K562 (cell line): ENCODE measurements at regions not wholly inside any gene's neighbourhood (a gene's known extent, or its start where the extent isn't known, plus 50 kb on each side); places are given as distances from the start of the nearest gene placed in this dataset.

Experiments
- ATAC-seq: fragments of 200-7000 bp; cut with Tn5 transposase; 3 replicates; pipeline ENCODE4 v1.9.1; 2020; ENCODE audit warnings: moderate library complexity
- BruUV-seq: library from RNA; stranded (reverse); fragments of 400-500 nt; replicated peaks from 2 replicates; lab custom pipeline; 2021; lab: Mats Ljungman, UMichigan
- CTCF ChIA-PET: fragments of 300-600 bp; formaldehyde crosslinking; extraction: SDS; loops from one replicate; lab custom pipeline; 2021; ENCODE audit warnings: low intra/inter-chr PET ratio; lab: Yijun Ruan, JAX
- POLR2A ChIA-PET: fragments of 300-600, 350-650 bp; sonication (Branson Sonifier 250); formaldehyde crosslinking; extraction: SDS; loops from one replicate; lab custom pipeline; 2021; ENCODE audit warnings: antibody characterized with exemption, inconsistent platforms; lab: Yijun Ruan, JAX
- DNase-seq, 4 experiments: peaks; one replicate each; pipeline versions ENCODE4 v3.0.0 to v3.0.0-alpha.2; 2011 to 2018; ENCODE audit warnings: low spot score in 3 of 4, mixed read lengths in 3 of 4; ENCODE audit errors: extremely low read depth in 1 of 4
- FAIRE-seq: peaks from 2 replicates; lab custom pipeline; 2011; peaks lifted over from hg19 to GRCh38; lab: Jason Lieb, UNC
- H2AFZ ChIP-seq: 2 replicates; pipeline ENCODE4 v1.6.0; 2011; ENCODE audit warnings: low read depth, low read length, control low read depth, inconsistent platforms
- H3K27ac ChIP-seq: fragments of 200-600 bp; 3 replicates; pipeline ENCODE4 v1.8.0; 2011; ENCODE audit warnings: low read depth, mild to moderate bottlenecking, control low read depth, inconsistent platforms, low read length, moderate library complexity, mixed read lengths; ENCODE audit errors: extremely low read depth
- H3K27me3 ChIP-seq, 2 experiments: fragments of 300-600 bp in 1 of 2; 2 replicates in 1 of 2; 3 replicates in 1 of 2; pipeline versions ENCODE4 v1.6.0 to v1.8.0; 2011; ENCODE audit warnings: inconsistent platforms in 2 of 2, low read length in 2 of 2, mild to moderate bottlenecking in 1 of 2, mixed read lengths in 1 of 2, moderate library complexity in 1 of 2; ENCODE audit not compliant: control insufficient read depth in 2 of 2, insufficient read depth in 2 of 2
- H3K36me3 ChIP-seq: fragments of 300-600 bp; 3 replicates; pipeline ENCODE4 v1.8.0; 2011; ENCODE audit warnings: mild to moderate bottlenecking, low read length, inconsistent platforms; ENCODE audit not compliant: control insufficient read depth, insufficient read depth
- H3K4me1 ChIP-seq, 2 experiments: fragments of 200-600 bp in 1 of 2; replicated peaks in 1 of 2; 2 replicates in 1 of 2; 3 replicates in 1 of 2; pipeline versions ENCODE4 v1.5.1 to v1.8.0; 2011; ENCODE audit warnings: inconsistent platforms in 2 of 2, low read length in 2 of 2, mild to moderate bottlenecking in 1 of 2, mixed read lengths in 1 of 2, moderate library complexity in 1 of 2; ENCODE audit not compliant: control insufficient read depth in 2 of 2, insufficient read depth in 2 of 2
- H3K4me2 ChIP-seq: 2 replicates; pipeline ENCODE4 v1.6.1; 2011; ENCODE audit warnings: low read length, control low read depth, inconsistent platforms, mixed read lengths; ENCODE audit not compliant: insufficient read depth
- H3K4me3 ChIP-seq: fragments of 200-600 bp; sonication (generic), shearing (Covaris generic); 2 replicates; pipeline ENCODE4 v1.5.1; 2016; ENCODE audit warnings: control low read depth, inconsistent platforms
- H3K79me2 ChIP-seq: fragments of 200-600 bp; 3 replicates; pipeline ENCODE4 v1.8.0; 2011; ENCODE audit warnings: low read length, inconsistent platforms; ENCODE audit not compliant: control insufficient read depth, insufficient read depth
- H3K9ac ChIP-seq, 2 experiments: 2 replicates each; pipeline versions ENCODE4 v1.6.0 to v1.6.1; 2011; ENCODE audit warnings: low read depth in 2 of 2, low read length in 2 of 2, control low read depth in 1 of 2, inconsistent platforms in 1 of 2, mild to moderate bottlenecking in 1 of 2, mixed read lengths in 1 of 2; ENCODE audit not compliant: insufficient read depth in 1 of 2
- H3K9me1 ChIP-seq: one replicate; pipeline ENCODE4 v1.6.0; 2011; ENCODE audit warnings: inconsistent platforms, mild to moderate bottlenecking, low read length, moderate library complexity; ENCODE audit not compliant: control insufficient read depth, insufficient read depth
- H3K9me3 ChIP-seq: replicated peaks from 2 replicates; pipeline ENCODE4 v1.5.1; 2011; ENCODE audit warnings: low read depth, low read length, inconsistent platforms; ENCODE audit not compliant: control insufficient read depth, insufficient read depth
- H4K20me1 ChIP-seq: replicated peaks from 2 replicates; pipeline ENCODE4 v1.6.1; 2011; ENCODE audit warnings: low read length, inconsistent platforms, mixed read lengths; ENCODE audit not compliant: control insufficient read depth, insufficient read depth
- ATF6 ChIP-seq: sonication (generic); formaldehyde crosslinking; IDR thresholded peaks from 2 replicates; pipeline ENCODE4 v1.4.0; 2020; ENCODE audit warnings: mild to moderate bottlenecking, missing genetic modification reagents
- CREB1 ChIP-seq, 2 experiments: sonication (generic) in 1 of 2; formaldehyde crosslinking in 1 of 2; IDR thresholded peaks; 2 replicates each; pipeline versions ENCODE4 v1.6.1 to v1.8.0; 2012 to 2022; ENCODE audit warnings: inconsistent platforms in 1 of 2, mild to moderate bottlenecking in 1 of 2, missing genetic modification reagents in 1 of 2, moderate library complexity in 1 of 2
- EP400 ChIP-seq: fragments of 450-650 bp; IDR thresholded peaks from 2 replicates; pipeline ENCODE4 v1.6.1; 2017; ENCODE audit warnings: antibody characterized with exemption, mild to moderate bottlenecking, moderate library complexity
- NCOA2 ChIP-seq, 2 experiments: fragments of 450-650 bp; IDR thresholded peaks; 2 replicates each; pipeline ENCODE4 v1.6.1; 2018; ENCODE audit warnings: mild to moderate bottlenecking in 2 of 2, moderate library complexity in 1 of 2; ENCODE audit not compliant: partially characterized antibody in 2 of 2
- SMARCA4 ChIP-seq: fragments of 450-650 bp; IDR thresholded peaks from 2 replicates; pipeline ENCODE4 v1.6.1; 2016
- ZNF121 ChIP-seq: sonication (generic); formaldehyde crosslinking; conservative IDR thresholded peaks from 2 replicates; pipeline ENCODE4 v1.8.0; 2022; ENCODE audit warnings: missing genetic modification reagents
- ZNF24 ChIP-seq: fragments of 450-650 bp; IDR thresholded peaks from 2 replicates; pipeline ENCODE4 v1.6.1; 2016
- ZNF780A ChIP-seq: fragments of 250-450 bp; sonication (Bioruptor Pico); IDR thresholded peaks from 2 replicates; pipeline ENCODE4 v1.5.0; 2021; ENCODE audit warnings: mild to moderate bottlenecking
- WGBS: fragments of 100-300 bp; shearing (Covaris generic); methylation state at CpG from one replicate; pipeline ENCODE4 v1.1.6; 2016; ENCODE audit warnings: low coverage, mixed read lengths; ENCODE audit not compliant: insufficient coverage; ENCODE audit errors: missing lambda C conversion rate; 5-methylcytosine and 5-hydroxymethylcytosine counted together
- in situ Hi-C: fragments of 300-500 bp; cut with MboI; formaldehyde crosslinking; loops from 4 replicates; pipeline ENCODE4 v1.15.0; 2018; ENCODE audit warnings: inconsistent platforms, mixed read lengths
- intact Hi-C: fragments of 100-400 bp; cut with micrococcal nuclease; formaldehyde crosslinking; loops from 2 replicates; pipeline ENCODE4 v1.14.2; 2022

- no peak for TF ChIP-seq ATF6 (CRISPR knock-in tag)
- TF ChIP-seq, all 486 proteins: peak for 0
Measured at GRCh38 chr3:78430741-78431140, 1337.1 kb downstream of the ROBO1 start (continued).

DNA sequence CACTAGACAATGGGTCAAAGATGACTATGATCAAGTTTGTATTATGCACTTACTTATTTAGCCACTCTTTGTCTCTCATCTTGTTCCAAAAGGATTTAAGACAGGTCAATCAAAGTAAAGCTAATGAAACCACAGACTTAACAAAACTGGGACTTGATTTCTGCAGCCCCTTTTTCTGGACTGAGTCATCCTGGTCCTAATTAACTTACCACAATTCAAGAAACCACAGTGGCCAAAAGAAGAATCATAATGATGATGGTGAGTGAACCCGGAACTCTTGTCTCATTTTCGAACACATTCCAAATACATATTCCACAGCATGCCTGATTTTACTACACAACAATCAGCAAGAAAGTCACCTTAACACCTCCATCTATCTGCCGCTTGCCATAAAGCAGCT lies 1333.0 kb downstream of the ROBO1 start:
- FAIRE-seq (no peak), DNase-seq (no peak), ATAC-seq (no peak)
- H3K4me3 ChIP-seq: no peak overlapping the region
- POLR2A ChIA-PET: no interaction called here
- no peak overlapping the region for H2AFZ ChIP-seq
- no peaks in the 10 kb centered on the region for H4K20me1 ChIP-seq
- no peak for TF ChIP-seq ZNF780A (CRISPR knock-in tag)
- TF ChIP-seq EP400: no peak
- no peak for TF ChIP-seq ZNF24
- no peak for TF ChIP-seq ZNF121 (CRISPR knock-in tag)
- TF ChIP-seq NCOA2 (IDR thresholded peaks at IDR 0.05; ENCODE audit: partially characterized antibody in 2 of 2): no peak
- no peak for TF ChIP-seq SMARCA4
- TF ChIP-seq CREB1 (IDR thresholded peaks at IDR 0.05): no peak
- no peak for TF ChIP-seq CREB1 (CRISPR knock-in tag; IDR thresholded peaks at IDR 0.05)
- no peaks in the 10 kb centered on the region for H3K9me1 ChIP-seq
- H3K36me3 ChIP-seq: no peaks in the 10 kb centered on the region
- H3K79me2 ChIP-seq: no peaks in the 10 kb centered on the region
- H3K9me3 ChIP-seq: no peaks in the 10 kb centered on the region
- H3K9ac ChIP-seq: no peak overlapping the region
- H3K27ac ChIP-seq: no peak overlapping the region
- in situ Hi-C loops: no loop called here
- H3K27me3 ChIP-seq: no peaks in the 10 kb centered on the region
- no peaks in the 10 kb centered on the region for H3K4me1 ChIP-seq
- BruUV-seq: no TSS peak
- WGBS: 0% methylated on average over 2 of the region's 3 CpGs
- intact Hi-C loops: no loop called here
- CTCF ChIA-PET: no interaction called here
- H3K4me2 ChIP-seq: no peak overlapping the region
